Progenitor cell of endocrine pancreas (in vitro differentiated cells): ENCODE measurements at regions not wholly inside any gene's neighbourhood (a gene's known extent, or its start where the extent isn't known, plus 50 kb on each side); places are given as distances from the start of the nearest gene placed in this dataset.

ENCODE experiments used
- DNase-seq: peaks from one replicate; pipeline ENCODE4 v3.0.0; 2021; ENCODE audit warnings: low spot score; ENCODE audit not compliant: unreplicated experiment
- H3K27ac Mint-ChIP-seq: 2 replicates; pipeline ENCODE4 v1.8.0; 2021; ENCODE audit warnings: mild to moderate bottlenecking, moderate library complexity, mixed read lengths
- H3K27me3 Mint-ChIP-seq: 2 replicates; pipeline ENCODE4 v1.8.0; 2021; ENCODE audit warnings: mixed read lengths
- H3K36me3 Mint-ChIP-seq: 2 replicates; pipeline ENCODE4 v1.8.0; 2022; ENCODE audit warnings: mixed read lengths; ENCODE audit not compliant: insufficient read depth
- H3K4me1 Mint-ChIP-seq: 2 replicates; pipeline ENCODE4 v1.8.0; 2021; ENCODE audit warnings: low read depth, mixed read lengths
- H3K4me3 Mint-ChIP-seq: 2 replicates; pipeline ENCODE4 v1.8.0; 2021; ENCODE audit warnings: low read depth, mild to moderate bottlenecking, moderate library complexity, mixed read lengths
- H3K9me3 Mint-ChIP-seq: 2 replicates; pipeline ENCODE4 v1.8.0; 2021; ENCODE audit warnings: low read depth, mixed read lengths
- TF ChIP-seq, protein P1 (sequence below): fragments of 200-600 bp; sonication (generic); IDR thresholded peaks from one replicate; pipeline ENCODE4 v1.5.0; 2021; ENCODE audit warnings: antibody characterized with exemption, mild to moderate bottlenecking; ENCODE audit not compliant: unreplicated experiment

DNA sequence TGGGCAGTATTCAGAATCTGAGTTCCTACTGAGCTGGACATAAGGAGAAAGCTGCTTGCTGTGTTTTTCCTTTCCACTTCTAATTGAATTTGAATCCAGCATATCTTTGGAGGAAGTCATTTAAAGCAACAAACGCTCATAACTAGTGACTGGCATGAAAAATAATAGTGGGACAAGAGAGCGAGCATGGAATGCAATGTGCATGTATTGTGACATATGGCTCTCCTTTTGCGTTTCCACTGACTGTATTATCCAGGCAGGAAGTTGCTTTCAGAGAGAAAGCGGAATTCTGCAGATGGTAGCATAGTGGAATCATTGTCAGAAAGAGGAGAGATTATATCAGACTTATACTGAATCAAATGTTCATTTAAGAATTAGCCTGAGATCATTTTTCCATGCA lies 368.6 kb downstream of the REEP3 start:
- Mint-ChIP-seq H3K4me1 (no peaks in the 10 kb centered on the region), H3K27ac (no peak overlapping the region), H3K36me3 (no peaks in the 10 kb centered on the region), H3K27me3 (peaks cover 12% of the 10 kb centered on the region), H3K9me3 (no peaks in the 10 kb centered on the region), H3K4me3 (no peak overlapping the region)
- no peak for DNase-seq
- TF ChIP-seq, protein P1, sequence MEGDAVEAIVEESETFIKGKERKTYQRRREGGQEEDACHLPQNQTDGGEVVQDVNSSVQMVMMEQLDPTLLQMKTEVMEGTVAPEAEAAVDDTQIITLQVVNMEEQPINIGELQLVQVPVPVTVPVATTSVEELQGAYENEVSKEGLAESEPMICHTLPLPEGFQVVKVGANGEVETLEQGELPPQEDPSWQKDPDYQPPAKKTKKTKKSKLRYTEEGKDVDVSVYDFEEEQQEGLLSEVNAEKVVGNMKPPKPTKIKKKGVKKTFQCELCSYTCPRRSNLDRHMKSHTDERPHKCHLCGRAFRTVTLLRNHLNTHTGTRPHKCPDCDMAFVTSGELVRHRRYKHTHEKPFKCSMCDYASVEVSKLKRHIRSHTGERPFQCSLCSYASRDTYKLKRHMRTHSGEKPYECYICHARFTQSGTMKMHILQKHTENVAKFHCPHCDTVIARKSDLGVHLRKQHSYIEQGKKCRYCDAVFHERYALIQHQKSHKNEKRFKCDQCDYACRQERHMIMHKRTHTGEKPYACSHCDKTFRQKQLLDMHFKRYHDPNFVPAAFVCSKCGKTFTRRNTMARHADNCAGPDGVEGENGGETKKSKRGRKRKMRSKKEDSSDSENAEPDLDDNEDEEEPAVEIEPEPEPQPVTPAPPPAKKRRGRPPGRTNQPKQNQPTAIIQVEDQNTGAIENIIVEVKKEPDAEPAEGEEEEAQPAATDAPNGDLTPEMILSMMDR: no peak

DNA sequence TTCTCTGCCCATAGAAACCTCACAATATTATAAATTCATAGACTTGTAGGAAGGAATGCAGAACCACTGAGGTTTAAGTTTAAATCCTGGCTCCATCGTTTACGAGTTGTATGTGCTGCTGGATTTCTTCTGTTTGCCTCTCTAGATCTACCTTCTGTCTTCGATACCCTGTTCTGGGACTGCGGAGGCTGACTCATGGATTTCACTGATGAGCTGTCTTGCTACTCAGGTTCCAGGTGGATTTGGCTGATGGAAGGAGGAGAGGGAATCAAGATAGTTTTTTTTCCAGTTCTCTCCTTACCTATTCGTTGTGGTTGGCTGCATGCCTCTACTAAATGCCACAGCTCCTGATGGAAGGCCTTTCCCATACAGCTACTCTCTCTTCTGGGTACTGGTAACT lies 375.8 kb downstream of the REEP3 start:
- Mint-ChIP-seq H3K27ac (no peak overlapping the region), H3K27me3 (peaks cover 7% of the 10 kb centered on the region), H3K9me3 (no peaks in the 10 kb centered on the region), H3K4me3 (no peak overlapping the region), H3K36me3 (no peaks in the 10 kb centered on the region), H3K4me1 (peaks cover 6% of the 10 kb centered on the region)
- DNase-seq: no peak
- TF ChIP-seq, protein P1: no peak

DNA sequence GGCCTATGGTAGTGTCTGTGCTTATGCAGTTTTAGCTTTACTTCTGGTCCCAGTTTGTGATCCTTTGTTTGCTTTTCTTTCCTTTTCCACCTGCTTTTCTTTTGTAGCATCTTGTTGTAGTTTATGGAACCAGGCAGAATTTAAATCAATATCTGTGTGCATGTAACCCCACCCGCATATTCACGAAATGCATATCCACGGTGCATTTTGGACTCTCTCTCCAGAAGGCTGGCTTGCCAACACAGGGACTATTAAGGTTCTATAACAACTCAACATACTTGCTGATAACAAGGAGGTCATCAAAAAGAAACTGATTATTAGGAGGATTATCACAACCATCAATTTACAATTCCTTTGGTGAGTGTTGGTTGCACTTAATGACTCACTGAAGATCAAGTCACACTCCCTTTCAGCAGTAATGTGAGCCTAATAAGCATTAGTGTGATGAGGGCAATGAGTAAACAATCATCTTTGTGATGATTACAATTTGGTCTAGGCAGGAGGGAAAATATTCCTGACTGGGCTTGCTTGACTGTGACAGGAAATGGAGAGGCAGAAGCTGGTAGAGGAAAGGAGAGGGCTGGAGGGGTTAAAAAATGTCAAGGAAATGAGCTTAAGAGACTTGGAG lies 378.6 kb downstream of the REEP3 start:
- Mint-ChIP-seq H3K4me3 (no peak overlapping the region), H3K36me3 (no peaks in the 10 kb centered on the region), H3K27ac (no peak overlapping the region), H3K27me3 (peaks cover 2% of the 10 kb centered on the region), H3K4me1 (peaks cover 6% of the 10 kb centered on the region), H3K9me3 (no peaks in the 10 kb centered on the region)
- no peak for DNase-seq
- TF ChIP-seq, protein P1: no peak

DNA sequence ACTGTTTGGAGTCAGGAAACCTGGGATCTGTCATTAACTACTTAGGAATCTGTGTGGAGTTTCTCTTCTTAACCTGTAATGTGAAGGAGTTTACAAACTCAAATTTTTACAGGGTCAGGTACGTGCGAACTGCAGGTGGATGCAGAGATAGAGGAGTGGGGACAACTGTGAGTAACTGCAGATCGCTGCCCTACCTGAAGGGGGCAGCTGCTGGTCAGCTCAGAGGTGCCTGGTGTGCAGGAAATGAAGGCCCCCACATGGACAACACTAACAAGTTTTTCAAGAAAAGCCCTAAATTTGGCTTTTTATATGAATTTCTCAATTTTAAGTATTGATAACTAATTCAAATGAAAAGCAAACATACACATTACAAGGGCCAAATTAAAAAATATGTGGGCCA lies 380.0 kb downstream of the REEP3 start:
- H3K27ac Mint-ChIP-seq: no peak overlapping the region
- TF ChIP-seq, protein P1: peak; percentile 25

DNA sequence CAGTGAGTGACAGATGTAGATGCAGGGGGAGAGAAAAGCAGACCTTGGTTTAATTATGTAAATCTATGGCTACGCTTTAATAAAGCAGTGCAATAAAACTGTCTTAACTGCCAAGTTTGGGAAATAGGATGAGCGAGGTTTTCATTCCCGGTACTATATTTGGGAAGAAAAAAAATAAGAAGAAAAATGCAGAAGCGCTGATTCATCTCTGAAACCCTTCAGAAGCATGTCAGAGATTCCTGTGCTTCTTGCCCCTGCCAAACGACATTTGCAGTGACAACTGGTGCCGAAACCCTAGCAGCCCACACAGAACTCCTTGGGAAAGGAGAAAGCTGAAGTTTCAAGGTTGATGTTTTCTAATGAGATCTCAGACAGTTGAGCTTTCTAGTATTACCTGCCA lies 380.7 kb downstream of the REEP3 start:
- Mint-ChIP-seq H3K27ac (no peak overlapping the region), H3K4me3 (no peak overlapping the region), H3K4me1 (peaks cover 8% of the 10 kb centered on the region), H3K36me3 (no peaks in the 10 kb centered on the region), H3K9me3 (no peaks in the 10 kb centered on the region), H3K27me3 (no peaks in the 10 kb centered on the region)
- DNase-seq: no peak
- TF ChIP-seq, protein P1: no peak

More for the DNA sequence above, 380.0 kb downstream of the REEP3 start:
- no peaks in the 10 kb centered on the region for H3K9me3 Mint-ChIP-seq
- no peaks in the 10 kb centered on the region for H3K27me3 Mint-ChIP-seq
- H3K36me3 Mint-ChIP-seq: no peaks in the 10 kb centered on the region
- no peak overlapping the region for H3K4me3 Mint-ChIP-seq
- no peak for DNase-seq
- H3K4me1 Mint-ChIP-seq: peaks cover 6% of the 10 kb centered on the region
